GM19395 (cell line): ENCODE measurements at regions not wholly inside any gene's neighbourhood (a gene's known extent, or its start where the extent isn't known, plus 50 kb on each side); places are given as distances from the start of the nearest gene placed in this dataset.

Source experiments
- ATAC-seq: cut with Tn5 transposase; IDR thresholded peaks from one replicate; pipeline ENCODE4 v1.9.1; 2021; ENCODE audit warnings: mild to moderate bottlenecking, moderate library complexity; ENCODE audit not compliant: unreplicated experiment

- no peak for ATAC-seq
These were observed 50.3 kb downstream of the NAV1 start for GRCh38 chr1:201589186-201589585.

DNA sequence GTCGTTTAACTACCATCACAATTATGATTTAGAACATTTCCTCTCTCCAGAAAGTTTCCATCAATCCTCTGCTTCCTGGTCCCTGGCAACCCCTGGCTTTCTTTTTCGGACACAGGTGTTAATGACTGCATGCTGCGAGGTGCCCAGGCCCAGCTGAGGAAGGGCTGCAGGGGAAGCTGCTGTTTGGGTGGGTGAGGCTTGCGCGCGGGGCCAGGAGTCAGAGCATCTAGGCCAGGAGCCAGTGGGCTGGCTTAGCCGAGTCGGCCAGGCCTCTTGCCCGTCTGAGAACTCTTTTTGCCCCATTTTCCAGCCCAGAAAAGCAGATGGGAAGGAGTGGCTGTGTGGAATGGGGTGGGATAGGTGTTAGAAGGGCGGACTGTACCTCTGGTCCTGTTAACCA lies 51.5 kb downstream of the NAV1 start:
- no peak for ATAC-seq

- ATAC-seq = no peak
These were observed 52.4 kb downstream of the NAV1 start for GRCh38 chr1:201591348-201591747.

DNA sequence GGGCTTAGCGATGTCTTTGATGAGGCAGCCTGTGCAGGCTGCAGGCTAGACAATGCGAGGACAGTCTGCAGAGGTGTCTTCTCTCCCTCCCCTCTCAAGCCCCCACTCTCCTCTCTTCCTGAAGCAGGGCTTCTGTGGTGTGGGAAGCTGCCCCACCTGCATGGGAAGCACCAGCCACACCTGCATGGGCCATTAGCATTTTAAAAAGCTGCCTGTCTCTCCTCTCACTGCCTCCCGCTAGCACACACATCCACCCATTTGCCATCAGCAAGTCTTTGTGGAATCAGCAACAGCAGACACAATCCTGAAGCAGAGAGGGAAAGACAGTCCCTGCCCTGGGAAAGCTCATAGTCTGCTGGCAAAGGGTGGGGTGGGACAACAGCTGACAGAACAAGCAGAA lies 53.1 kb downstream of the NAV1 start:
- ATAC-seq = no peak

DNA sequence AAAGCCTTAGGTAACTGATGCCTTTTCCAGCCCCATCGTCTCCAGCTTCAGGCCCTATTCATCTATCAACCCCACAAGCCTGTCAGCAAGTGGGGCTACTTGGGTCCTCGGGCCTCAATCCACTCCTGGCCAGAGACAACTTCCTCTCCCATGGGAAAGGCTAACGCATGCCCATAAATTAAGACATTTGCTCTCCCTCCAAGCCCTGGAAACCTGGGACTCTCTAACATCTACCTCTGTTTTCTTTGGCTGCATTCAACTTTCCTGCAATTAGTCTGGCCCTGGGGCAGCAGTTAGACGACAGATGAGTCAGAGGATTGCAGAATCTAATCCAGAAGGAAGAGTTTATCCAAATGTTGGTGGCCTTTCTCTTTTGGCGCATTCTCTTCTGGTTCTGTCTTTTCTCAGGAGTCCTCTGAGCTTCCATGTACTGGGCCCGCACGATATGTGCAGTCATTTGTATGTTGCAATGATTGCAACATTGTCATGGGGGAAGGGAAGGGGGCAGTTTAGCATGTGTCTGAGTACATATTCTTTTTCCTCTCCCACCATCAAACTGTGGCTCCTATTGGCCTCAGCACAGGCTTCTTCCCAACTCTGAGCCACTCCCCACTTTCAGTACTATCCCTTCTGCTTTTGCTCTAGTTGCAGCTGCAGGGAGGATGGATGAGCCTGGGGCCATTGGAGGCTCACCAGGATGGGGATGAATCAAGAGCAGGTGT lies 54.4 kb downstream of the NAV1 start:
- ATAC-seq = no peak

DNA sequence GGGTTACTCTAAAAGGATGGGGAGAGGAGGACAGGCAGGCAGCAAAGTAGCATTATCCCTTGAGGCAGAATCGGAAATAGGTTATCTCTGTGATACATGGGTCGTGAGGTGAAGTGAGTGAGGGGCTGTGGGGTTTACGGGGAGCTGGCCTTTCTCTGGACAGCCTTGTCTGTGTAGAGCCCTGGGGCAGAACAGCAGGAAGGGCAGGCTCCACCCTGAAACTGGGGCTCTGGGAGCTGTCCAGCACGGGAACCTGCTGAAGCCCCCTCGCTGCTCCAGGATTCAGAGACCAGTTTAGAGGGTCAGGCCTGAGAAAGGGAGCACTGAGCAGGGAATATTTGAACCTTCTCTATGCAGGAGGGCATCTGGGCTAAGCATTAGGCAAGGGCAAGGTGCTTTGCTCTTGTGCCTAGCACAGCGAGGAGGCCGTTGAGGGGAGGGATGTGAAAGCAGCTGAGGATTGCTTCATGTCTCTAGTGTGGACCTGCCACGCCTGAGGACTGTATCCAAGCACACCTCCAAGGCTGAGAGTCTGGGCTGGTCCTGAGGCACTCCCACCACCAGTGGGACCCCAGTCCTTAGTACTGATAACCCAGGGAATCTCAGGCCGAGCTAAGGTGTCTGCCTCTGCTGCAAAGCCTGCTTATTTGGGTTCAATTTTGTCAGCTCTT lies 55.8 kb downstream of the NAV1 start:
- ATAC-seq = no peak

- no peak for ATAC-seq
These were observed 56.5 kb downstream of the NAV1 start for GRCh38 chr1:201595381-201595780.

- no peak for ATAC-seq
These were observed 57.4 kb downstream of the NAV1 start for GRCh38 chr1:201596101-201596868.

DNA sequence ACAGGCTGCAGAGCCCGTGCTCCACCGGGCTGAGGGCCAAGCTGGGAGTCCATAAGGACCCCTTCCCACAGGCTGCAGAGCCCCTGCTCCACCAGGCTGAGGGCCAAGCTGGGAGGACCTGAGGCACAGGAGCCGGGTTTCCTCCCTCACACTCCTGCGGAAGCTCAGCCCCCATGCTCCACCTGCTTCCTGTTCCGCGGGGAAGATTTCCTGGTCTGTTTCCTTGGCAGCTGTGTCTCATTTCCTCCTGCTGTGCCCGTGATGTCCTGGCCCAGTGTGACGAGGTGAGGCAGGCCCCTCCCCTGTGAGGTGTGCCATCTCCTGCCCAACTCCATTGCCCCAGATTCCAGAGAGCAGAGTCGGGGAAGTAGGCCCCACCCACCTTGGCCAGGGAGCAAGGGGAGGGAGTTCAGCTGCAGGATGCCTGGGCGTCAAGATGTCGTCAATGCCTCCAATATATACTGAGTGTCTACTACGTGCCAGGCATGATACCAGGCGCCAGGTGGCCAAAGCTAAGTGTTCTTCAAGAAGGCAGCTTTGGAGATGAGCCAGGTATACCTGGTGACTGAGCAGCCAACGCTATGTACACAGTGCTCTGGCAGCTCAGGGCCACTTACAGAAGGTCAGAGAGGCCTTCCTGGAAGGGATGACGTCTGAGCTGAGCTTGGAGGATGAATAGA lies 58.8 kb downstream of the NAV1 start:
- ATAC-seq = no peak

- ATAC-seq = no peak
These were observed 59.5 kb downstream of the NAV1 start for GRCh38 chr1:201598396-201598795.

GRCh38 chr1:201598973-201599372 lies 60.0 kb downstream of the NAV1 start:
- ATAC-seq = no peak

DNA sequence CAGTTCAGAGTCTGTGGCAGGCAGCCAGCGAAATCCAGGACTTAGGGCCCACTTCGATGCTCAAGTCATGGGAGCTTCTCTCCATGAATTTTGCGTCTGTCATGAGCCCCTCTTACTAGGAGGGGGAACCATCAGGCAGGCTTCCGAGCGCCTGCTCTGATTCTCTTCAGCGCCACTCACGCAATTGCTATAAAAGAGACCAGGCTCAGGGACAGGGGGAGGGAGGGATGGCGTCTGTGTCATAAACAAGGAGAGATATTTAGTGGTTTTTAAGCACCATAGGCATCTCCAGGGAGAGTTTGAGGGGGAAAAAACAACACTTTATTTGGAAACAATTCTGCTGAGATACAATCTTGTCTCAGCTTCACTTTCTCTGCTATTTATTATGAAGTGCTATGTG lies 60.6 kb downstream of the NAV1 start:
- ATAC-seq = no peak

DNA sequence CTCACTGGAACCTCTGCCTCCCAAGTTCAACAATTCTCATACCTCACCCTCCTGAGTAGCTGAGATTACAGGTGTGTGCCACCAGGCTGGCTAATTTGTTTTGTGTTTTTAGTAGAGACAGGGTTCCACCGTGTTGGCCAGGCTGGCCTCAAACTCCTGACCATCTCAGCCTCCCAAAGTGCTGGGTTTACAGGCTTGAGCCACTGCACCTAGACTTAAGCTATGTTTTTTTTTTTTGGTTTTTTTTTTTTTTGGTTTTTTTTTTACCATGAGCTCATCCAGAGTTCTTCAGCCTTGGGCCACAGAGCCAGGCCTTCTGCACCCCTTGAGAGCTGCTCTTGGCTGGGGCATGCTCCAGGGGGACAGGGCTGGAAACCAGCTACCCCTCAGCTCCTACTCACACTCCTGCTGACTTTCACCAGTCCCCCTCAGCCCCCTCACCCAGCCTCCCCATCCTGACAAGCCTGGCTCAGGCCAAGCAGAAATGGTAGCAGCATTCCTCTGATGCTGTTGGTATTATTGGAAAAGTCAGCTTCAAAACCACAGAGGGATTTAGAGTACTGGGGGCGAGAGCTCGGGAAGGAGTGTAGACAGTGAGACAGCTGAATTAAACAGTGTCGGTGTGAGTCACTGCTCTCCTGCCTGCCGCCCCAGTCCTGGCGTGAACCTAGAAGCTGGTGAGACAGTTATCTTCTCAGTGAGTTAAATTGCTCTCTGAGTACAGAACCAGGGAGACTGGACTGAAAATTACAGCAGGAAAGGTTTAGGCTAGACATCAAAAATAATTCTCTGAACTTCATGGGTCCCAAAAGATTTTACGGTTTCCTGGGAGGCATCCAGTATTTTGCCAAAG lies 63.7 kb downstream of the NAV1 start:
- ATAC-seq = no peak

DNA sequence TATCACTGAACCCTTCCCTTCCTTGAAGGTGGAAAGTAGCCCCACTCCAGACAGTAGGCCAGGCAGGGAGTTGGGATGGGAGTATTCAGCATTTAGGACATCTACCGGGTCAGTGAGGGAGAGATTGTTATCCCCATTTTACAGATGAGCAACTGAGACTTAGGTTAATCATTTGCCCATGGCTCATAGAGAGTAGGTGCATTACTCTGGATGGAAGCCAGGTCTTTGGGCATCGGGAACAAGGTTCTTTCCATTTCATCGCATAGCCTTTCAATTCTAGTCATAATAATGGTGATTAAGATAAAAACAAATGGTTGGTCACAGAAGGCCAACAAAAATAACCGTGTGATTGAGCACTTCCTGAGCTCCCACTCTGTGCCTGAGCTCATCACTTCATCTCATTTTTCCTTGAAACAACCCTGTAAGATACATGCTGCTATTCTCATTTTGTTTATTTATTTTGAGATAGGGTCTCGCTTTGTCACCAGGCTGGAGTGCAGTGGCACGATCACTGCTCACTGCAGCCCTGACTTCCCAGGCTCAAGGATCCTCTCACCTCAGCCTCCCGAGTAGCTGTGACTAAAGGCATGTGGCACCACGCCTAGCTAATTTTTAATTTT lies 64.8 kb downstream of the NAV1 start:
- ATAC-seq = no peak

DNA sequence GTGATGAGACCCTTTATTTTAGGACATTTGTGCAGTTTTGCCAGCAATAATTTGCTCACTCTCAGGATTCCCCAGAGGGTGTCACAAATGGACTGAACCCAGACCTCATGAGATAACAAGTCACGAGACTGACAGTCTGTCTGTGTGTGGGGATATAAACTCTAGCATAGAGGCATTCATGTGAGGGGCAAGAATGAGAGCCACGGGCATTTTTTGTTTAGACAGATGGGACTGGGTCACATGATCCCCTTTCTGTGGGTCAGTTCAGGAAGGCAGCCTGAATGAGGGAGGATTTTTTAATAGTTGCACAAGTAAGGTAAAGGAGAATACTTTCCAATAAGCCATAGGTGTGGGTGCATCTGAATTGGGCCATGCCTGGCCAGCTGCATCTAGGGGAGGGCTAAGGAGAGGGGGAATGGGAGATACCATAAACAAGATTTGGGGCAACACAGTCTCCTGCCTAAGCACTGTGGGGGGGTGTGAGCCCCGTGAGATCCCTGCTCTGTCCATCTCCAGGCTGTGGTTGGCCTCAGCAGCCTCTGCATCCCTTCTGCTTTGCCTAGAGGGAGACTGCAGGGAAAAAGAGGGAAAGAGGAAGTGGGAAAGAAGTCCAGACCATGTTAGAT lies 66.6 kb downstream of the NAV1 start:
- ATAC-seq = no peak

DNA sequence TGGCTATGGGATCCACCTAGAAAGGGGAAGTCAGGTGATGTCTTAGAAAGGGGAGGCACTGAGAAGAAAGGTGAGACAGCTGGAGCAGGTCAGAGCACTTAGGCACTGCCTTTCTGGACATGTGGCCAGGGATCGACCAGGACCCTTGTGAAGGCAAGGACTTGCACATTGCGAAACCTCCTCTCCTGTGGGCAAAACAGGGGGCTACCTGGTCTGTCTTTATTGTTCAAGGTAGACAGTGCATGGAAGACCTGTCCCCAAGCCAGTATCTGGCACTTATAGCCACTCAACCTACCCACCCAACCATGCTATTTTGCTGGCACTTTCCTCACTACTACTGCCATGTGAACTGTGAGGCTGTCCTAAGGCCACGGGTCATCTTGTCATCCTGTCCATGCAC lies 67.2 kb downstream of the NAV1 start:
- no peak for ATAC-seq

DNA sequence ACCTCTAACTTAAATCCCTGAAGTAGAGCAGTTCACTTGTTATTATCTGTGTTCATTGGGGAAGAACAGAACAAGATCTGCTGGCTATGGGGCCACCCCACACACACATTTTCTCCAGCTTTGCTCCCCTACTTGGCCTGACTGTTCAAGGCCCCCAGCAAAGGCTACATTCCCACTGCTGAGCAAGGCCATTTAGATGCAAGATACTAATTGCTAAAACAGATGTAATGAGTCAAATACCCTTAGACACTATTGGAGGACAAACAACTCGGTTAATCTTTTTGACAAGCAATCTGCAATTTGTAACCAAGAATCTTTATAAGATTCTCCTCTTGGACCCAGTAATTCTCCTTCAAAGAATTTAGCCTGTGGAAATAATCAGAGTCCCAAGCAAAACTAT lies 67.7 kb downstream of the NAV1 start:
- ATAC-seq = no peak

DNA sequence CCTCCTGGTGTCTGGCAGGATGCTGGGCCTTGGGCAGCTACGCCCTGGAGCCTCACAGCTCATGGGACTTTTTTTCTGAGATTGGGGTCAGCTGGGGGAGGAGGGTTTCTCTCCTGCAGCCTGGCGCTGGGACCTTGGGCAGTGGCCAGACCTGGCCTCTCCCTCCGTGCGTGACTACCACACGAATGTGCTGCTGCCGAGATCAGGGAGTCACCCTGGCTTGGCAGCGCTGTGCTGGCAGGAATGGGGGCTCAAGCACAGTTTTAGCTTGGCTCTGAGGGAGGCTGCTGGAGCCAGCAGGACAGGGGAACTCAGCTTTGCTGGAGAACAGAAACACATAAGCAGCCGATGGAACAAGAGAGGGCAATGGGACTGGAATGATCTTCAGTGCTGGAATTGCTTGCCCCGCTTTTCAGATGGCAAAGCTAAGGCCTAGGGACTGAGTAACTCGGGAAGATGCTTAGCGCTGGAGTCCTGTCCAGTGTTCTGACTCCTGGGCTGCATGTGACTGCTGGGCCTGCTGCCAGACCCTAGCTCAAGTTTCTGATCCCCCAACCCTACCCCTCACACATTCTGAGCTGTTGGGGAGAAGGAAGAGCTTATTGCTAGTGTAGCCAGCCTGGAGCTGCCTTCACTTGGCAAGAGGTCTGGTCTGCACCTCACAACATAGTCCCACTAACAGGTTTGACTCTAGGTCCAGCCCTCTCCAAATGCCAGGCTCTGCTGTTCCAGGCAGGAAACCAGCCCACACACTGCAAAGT lies 69.9 kb downstream of the NAV1 start:
- no peak for ATAC-seq
